ENCODE measurements at regions not wholly inside any gene's neighbourhood (a gene's known extent, or its start where the extent isn't known, plus 50 kb on each side); places are given as distances from the start of the nearest gene placed in this dataset.
"Not testable (repeated sequence)": the region's sequence is repeated elsewhere in the genome, so short reads cannot be mapped to it uniquely, and the experiment has no call there.

GRCh38 chr17:65307081-65307960 is 170.2 kb downstream of the RGS9 start:
- H3K27me3 ChIP-seq (ENCODE audit: control insufficient read depth, insufficient read depth, low read length) = no peaks in the 10 kb centered on the region
- H3K9me3 ChIP-seq (ENCODE audit: control insufficient read depth, insufficient read depth, low read length) = peaks cover 4% of the 10 kb centered on the region
- H3K36me3 ChIP-seq (ENCODE audit: control insufficient read depth, insufficient read depth, low read length) = no peaks in the 10 kb centered on the region
- no peak for DNase-seq (ENCODE audit: low read depth in 4 of 6, low spot score in 6 of 6)
- 78% methylated on average over 6 of the region's 9 CpGs for WGBS (ENCODE audit: insufficient coverage)
- no peak overlapping the region for H3K27ac ChIP-seq (ENCODE audit: low read depth, low read length)
- H3K4me1 ChIP-seq (ENCODE audit: control insufficient read depth, insufficient read depth, low read length) = no peaks in the 10 kb centered on the region
- no peak overlapping the region for H3K4me3 ChIP-seq (ENCODE audit: low read depth, low read length)

DNA sequence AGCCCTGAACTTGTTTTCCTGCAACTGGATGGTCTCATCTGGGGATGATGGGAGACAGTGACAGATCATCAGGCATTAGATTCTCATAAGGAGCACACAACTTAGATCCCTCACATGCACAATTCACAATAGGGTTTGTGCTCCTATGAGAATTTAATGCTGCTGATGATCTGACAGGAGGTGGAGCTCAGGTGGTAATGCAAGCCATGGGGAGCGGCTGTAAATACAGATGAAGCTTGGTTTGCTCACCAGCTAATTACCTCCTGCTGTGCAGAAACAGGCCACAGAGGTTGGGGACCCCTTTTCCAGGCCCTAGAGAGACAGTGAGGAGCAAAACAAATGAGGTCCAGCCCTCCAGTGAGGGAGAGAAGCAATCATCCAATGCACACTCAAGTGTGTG is 168.6 kb downstream of the RGS9 start:
- Histone ChIP-seq H3K27ac (ENCODE audit: low read depth, low read length) (no peak overlapping the region), H3K36me3 (ENCODE audit: control insufficient read depth, insufficient read depth, low read length) (no peaks in the 10 kb centered on the region), H3K4me3 (ENCODE audit: low read depth, low read length) (no peak overlapping the region), H3K9me3 (ENCODE audit: control insufficient read depth, insufficient read depth, low read length) (peaks cover 4% of the 10 kb centered on the region), H3K4me1 (ENCODE audit: control insufficient read depth, insufficient read depth, low read length) (no peaks in the 10 kb centered on the region), H3K27me3 (ENCODE audit: control insufficient read depth, insufficient read depth, low read length) (no peaks in the 10 kb centered on the region)
- WGBS (ENCODE audit: insufficient coverage) = 100% methylated on average over 1 of the region's 1 CpG
- no peak for DNase-seq (ENCODE audit: low read depth in 4 of 6, low spot score in 6 of 6)

GRCh38 chr17:65305116-65305515 is 167.9 kb downstream of the RGS9 start:
- no peak for DNase-seq (ENCODE audit: low read depth in 4 of 6, low spot score in 6 of 6)
- H3K9me3 ChIP-seq (ENCODE audit: control insufficient read depth, insufficient read depth, low read length) = peaks cover 4% of the 10 kb centered on the region
- H3K27me3 ChIP-seq (ENCODE audit: control insufficient read depth, insufficient read depth, low read length) = no peaks in the 10 kb centered on the region
- H3K4me1 ChIP-seq (ENCODE audit: control insufficient read depth, insufficient read depth, low read length) = no peaks in the 10 kb centered on the region
- 91% methylated on average over 6 of the region's 7 CpGs for WGBS (ENCODE audit: insufficient coverage)
- H3K27ac ChIP-seq (ENCODE audit: low read depth, low read length) = no peak overlapping the region
- H3K4me3 ChIP-seq (ENCODE audit: low read depth, low read length) = no peak overlapping the region
- H3K36me3 ChIP-seq (ENCODE audit: control insufficient read depth, insufficient read depth, low read length) = no peaks in the 10 kb centered on the region

DNA sequence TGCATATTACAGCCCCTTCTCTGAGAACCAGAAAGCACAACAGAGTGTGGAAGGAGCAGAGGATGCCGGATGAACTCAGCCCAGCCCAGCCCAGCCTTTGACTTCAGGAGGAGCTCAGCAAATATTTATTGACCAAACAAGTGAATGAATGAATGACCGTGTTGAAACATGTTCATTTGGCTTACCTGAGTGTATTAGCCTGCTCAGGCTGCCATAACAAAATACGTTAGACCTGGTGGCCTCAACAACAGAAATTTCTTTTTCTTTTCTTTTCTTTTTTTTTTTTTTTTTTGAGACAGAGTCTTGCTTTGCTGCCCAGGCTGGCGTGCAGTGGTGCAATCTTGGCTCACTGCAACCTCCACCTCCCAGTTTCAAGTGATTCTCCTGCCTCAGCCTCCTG is 164.7 kb downstream of the RGS9 start:
- H3K4me1 ChIP-seq (ENCODE audit: control insufficient read depth, insufficient read depth, low read length); H3K4me3 ChIP-seq (ENCODE audit: low read depth, low read length); H3K36me3 ChIP-seq (ENCODE audit: control insufficient read depth, insufficient read depth, low read length); H3K27me3 ChIP-seq (ENCODE audit: control insufficient read depth, insufficient read depth, low read length); H3K9me3 ChIP-seq (ENCODE audit: control insufficient read depth, insufficient read depth, low read length); DNase-seq (ENCODE audit: low read depth in 4 of 6, low spot score in 6 of 6); H3K27ac ChIP-seq (ENCODE audit: low read depth, low read length): not testable (repeated sequence)
- 100% methylated on average over 1 of the region's 4 CpGs for WGBS (ENCODE audit: insufficient coverage)

GRCh38 chr17:65301184-65301583 is 164.0 kb downstream of the RGS9 start:
- H3K9me3 ChIP-seq (ENCODE audit: control insufficient read depth, insufficient read depth, low read length) = peaks cover 4% of the 10 kb centered on the region
- H3K4me3 ChIP-seq (ENCODE audit: low read depth, low read length) = no peak overlapping the region
- no CpG with 5 or more reads among the region's 2 CpGs for WGBS (ENCODE audit: insufficient coverage)
- DNase-seq (ENCODE audit: low read depth in 4 of 6, low spot score in 6 of 6) = no peak
- no peaks in the 10 kb centered on the region for H3K4me1 ChIP-seq (ENCODE audit: control insufficient read depth, insufficient read depth, low read length)
- no peaks in the 10 kb centered on the region for H3K36me3 ChIP-seq (ENCODE audit: control insufficient read depth, insufficient read depth, low read length)
- H3K27me3 ChIP-seq (ENCODE audit: control insufficient read depth, insufficient read depth, low read length) = no peaks in the 10 kb centered on the region
- no peak overlapping the region for H3K27ac ChIP-seq (ENCODE audit: low read depth, low read length)

DNA sequence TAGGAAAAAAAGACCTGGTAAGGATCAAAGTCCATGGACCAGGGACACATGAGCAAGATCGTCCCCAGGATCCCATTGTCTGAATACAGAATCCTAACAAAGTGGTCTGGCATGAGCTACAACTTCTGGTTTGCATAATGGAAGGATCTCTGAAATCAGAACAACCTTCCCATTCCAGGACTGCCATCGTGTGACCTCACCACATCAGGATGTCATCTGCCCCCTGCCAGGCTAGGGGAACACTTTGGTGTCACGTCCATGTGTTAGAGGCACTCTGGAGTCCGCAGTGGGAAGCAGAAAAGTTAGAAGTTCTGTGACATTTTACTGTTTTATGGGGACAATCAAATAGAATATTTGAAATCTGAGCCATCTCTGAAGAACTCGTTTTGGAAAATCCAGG is 160.7 kb downstream of the RGS9 start:
- no peaks in the 10 kb centered on the region for H3K27me3 ChIP-seq (ENCODE audit: control insufficient read depth, insufficient read depth, low read length)
- WGBS (ENCODE audit: insufficient coverage) = 72% methylated on average over 3 of the region's 5 CpGs
- peaks cover 13% of the 10 kb centered on the region for H3K4me1 ChIP-seq (ENCODE audit: control insufficient read depth, insufficient read depth, low read length)
- H3K27ac ChIP-seq (ENCODE audit: low read depth, low read length) = no peak overlapping the region
- no peak overlapping the region for H3K4me3 ChIP-seq (ENCODE audit: low read depth, low read length)
- no peaks in the 10 kb centered on the region for H3K9me3 ChIP-seq (ENCODE audit: control insufficient read depth, insufficient read depth, low read length)
- no peak for DNase-seq (ENCODE audit: low read depth in 4 of 6, low spot score in 6 of 6)
- H3K36me3 ChIP-seq (ENCODE audit: control insufficient read depth, insufficient read depth, low read length) = no peaks in the 10 kb centered on the region

DNA sequence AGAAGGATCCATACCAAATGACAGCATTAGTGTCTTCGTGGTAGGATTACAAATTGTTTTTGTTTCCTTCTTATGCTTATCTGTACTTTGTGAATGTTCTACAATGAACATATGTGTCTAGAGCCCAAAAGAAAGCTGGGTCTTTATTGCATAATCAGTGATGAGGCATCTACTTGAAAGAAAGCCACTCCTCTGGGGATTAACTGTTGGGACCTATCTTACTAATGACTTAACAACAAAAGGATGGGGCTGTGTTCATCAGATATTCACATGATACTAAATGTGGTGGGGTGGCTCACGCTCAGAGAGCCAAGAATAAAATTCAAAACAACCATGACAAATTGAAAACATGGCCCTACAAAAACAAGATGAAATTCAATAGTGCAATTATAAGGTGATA is 160.2 kb downstream of the RGS9 start:
- no peak for DNase-seq (ENCODE audit: low read depth in 4 of 6, low spot score in 6 of 6)
- peaks cover 13% of the 10 kb centered on the region for H3K4me1 ChIP-seq (ENCODE audit: control insufficient read depth, insufficient read depth, low read length)
- H3K4me3 ChIP-seq (ENCODE audit: low read depth, low read length) = no peak overlapping the region
- H3K27ac ChIP-seq (ENCODE audit: low read depth, low read length) = no peak overlapping the region
- no CpG with 5 or more reads among the region's 2 CpGs for WGBS (ENCODE audit: insufficient coverage)
- H3K27me3 ChIP-seq (ENCODE audit: control insufficient read depth, insufficient read depth, low read length) = no peaks in the 10 kb centered on the region
- no peaks in the 10 kb centered on the region for H3K36me3 ChIP-seq (ENCODE audit: control insufficient read depth, insufficient read depth, low read length)
- no peaks in the 10 kb centered on the region for H3K9me3 ChIP-seq (ENCODE audit: control insufficient read depth, insufficient read depth, low read length)

DNA sequence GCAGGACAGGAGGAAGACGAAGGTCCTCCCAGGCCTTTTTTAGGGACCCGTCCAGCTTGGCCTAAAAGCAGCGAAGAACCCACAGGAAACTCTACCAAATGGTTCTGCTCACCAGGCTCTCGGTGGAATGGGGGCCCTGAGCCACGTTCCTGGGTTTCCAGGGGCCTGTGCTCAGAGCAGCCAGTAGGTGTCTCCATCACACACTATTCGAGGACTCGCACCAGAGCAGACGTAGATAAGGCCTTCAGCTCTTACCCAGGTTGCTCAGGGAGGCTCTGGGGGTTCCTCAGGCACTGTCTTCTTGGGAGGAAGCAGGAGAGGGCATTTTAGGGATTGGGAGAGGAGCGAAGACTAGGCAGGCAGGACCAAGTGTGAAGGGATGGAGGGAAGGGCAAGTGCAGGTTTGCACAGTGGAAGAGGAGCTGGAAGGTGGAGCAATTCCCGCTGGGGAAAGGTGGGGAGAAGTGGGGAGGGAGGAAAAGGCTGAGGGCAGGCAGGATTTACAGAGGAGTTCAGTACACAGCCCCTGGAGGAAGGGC is 157.1 kb downstream of the RGS9 start:
- peak in 5 of 6 donors; percentile 45 to 92 (median 48) for DNase-seq (ENCODE audit: low read depth in 4 of 6, low spot score in 6 of 6)
- WGBS (ENCODE audit: insufficient coverage) = 17% methylated on average over 9 of the region's 10 CpGs
- Histone ChIP-seq H3K36me3 (ENCODE audit: control insufficient read depth, insufficient read depth, low read length) (no peaks in the 10 kb centered on the region), H3K4me3 (ENCODE audit: low read depth, low read length) (no peak overlapping the region), H3K27me3 (ENCODE audit: control insufficient read depth, insufficient read depth, low read length) (no peaks in the 10 kb centered on the region), H3K4me1 (ENCODE audit: control insufficient read depth, insufficient read depth, low read length) (peaks cover 13% of the 10 kb centered on the region), H3K27ac (ENCODE audit: low read depth, low read length) (no peak overlapping the region), H3K9me3 (ENCODE audit: control insufficient read depth, insufficient read depth, low read length) (no peaks in the 10 kb centered on the region)

DNA sequence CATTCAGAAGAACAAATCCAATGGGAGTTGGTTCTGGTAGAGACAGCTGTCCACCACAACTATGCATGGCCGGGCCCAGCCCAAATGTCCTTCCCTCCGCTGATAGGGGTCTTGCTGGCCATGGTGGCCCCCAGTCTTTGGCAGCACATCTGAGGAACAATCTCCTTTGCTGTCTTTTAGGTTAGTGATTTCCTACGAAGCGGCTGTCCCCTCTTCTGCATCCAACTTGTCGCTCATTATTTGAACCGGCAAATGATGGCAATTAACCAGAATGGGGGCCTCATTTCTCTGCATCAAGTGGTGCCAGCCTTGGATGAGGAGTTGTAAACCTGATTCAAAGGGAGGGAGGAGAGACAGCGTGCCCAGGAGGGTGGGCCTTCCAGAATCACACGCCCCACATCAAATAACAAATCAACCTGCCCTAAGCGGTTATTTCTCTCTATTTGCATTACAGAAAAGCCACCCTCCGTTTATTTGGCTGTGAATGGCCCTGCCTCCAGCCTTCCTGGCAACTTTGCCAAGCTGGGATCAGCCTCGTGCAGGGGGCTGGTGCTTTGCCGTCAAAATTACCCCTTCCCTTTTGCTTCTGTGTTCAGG is 156.5 kb downstream of the RGS9 start:
- no peak for DNase-seq (ENCODE audit: low read depth in 4 of 6, low spot score in 6 of 6)
- 23% methylated on average over 5 of the region's 12 CpGs for WGBS (ENCODE audit: insufficient coverage)
- Histone ChIP-seq H3K4me3 (ENCODE audit: low read depth, low read length) (no peak overlapping the region), H3K9me3 (ENCODE audit: control insufficient read depth, insufficient read depth, low read length) (no peaks in the 10 kb centered on the region), H3K4me1 (ENCODE audit: control insufficient read depth, insufficient read depth, low read length) (peaks cover 13% of the 10 kb centered on the region), H3K36me3 (ENCODE audit: control insufficient read depth, insufficient read depth, low read length) (no peaks in the 10 kb centered on the region), H3K27ac (ENCODE audit: low read depth, low read length) (no peak overlapping the region), H3K27me3 (ENCODE audit: control insufficient read depth, insufficient read depth, low read length) (no peaks in the 10 kb centered on the region)

- WGBS (ENCODE audit: insufficient coverage) = 89% methylated on average over 11 of the region's 11 CpGs
Measured at GRCh38 chr17:65292430-65292829, 155.3 kb downstream of the RGS9 start.

More at GRCh38 chr17:65292430-65292829, 155.3 kb downstream of the RGS9 start:
- Histone ChIP-seq H3K4me3 (ENCODE audit: low read depth, low read length) (no peak overlapping the region), H3K27ac (ENCODE audit: low read depth, low read length) (no peak overlapping the region), H3K36me3 (ENCODE audit: control insufficient read depth, insufficient read depth, low read length) (no peaks in the 10 kb centered on the region), H3K27me3 (ENCODE audit: control insufficient read depth, insufficient read depth, low read length) (no peaks in the 10 kb centered on the region), H3K4me1 (ENCODE audit: control insufficient read depth, insufficient read depth, low read length) (peaks cover 13% of the 10 kb centered on the region), H3K9me3 (ENCODE audit: control insufficient read depth, insufficient read depth, low read length) (no peaks in the 10 kb centered on the region)
- no peak for DNase-seq (ENCODE audit: low read depth in 4 of 6, low spot score in 6 of 6)

All from spinal cord (tissue), 9 donors.